SW 1271 (cell line): ENCODE measurements at regions not wholly inside any gene's neighbourhood (a gene's known extent, or its start where the extent isn't known, plus 50 kb on each side); places are given as distances from the start of the nearest gene placed in this dataset.

Experiments
- DNase-seq, 2 experiments: peaks; one replicate each; lab custom pipeline; 2025; lab: John Stamatoyannopoulos, UW

DNA sequence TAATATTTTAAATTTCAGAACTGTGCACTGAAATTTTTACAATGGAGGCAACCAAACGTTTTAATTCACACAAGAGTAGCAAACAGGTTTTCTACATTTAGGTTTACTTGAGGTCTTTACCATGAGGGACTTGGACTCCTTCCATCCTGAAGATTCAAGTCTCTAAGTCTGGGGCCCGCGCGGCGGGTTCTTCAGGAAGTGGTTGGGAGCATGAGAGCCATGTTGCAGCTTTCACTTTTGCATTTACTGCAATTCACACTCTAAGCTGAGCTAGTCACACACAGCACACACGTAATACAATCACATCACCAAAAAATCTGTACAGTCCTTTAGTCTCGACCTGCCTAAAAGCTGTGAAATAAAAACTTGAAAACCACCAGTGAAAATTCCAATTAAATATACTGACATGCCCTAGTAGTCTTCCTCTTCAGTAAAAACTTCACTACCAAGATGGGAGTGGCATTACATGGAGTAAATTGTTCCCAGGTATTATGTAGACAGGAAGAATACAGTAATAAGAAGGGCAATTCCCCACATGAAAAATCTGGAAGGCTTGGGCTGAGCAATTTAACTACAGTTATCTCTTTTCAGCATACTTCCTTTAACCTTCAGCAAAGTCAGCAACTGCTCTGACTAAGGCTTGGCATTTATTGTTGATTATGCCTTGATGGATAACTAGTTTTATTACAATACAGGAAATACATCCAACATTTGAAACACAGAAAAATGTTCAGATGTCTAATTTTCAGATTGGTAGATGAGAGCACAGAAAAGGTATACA lies 571.1 kb upstream of the DIPK2B start:
- no peak for DNase-seq

DNA sequence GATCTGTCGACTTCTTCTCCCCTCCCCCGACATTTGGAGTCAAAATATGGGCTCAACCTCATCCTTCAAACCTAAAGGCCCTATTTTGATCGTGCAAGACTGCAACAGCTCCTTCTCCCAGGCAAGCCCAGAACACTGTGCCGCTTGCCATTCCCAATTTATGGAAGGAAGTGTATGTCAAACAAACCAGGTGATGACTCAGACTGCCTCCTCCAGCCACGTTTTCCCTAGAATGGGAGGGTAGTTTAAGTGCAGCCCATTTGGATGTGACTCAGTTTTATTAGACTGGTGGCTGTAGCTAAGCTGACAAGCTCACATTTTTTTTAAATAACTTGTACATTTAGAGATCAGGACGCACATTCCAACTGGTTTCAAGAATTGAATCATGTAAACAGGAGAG lies 570.4 kb upstream of the DIPK2B start:
- DNase-seq = peak; percentile 72 to 79

DNA sequence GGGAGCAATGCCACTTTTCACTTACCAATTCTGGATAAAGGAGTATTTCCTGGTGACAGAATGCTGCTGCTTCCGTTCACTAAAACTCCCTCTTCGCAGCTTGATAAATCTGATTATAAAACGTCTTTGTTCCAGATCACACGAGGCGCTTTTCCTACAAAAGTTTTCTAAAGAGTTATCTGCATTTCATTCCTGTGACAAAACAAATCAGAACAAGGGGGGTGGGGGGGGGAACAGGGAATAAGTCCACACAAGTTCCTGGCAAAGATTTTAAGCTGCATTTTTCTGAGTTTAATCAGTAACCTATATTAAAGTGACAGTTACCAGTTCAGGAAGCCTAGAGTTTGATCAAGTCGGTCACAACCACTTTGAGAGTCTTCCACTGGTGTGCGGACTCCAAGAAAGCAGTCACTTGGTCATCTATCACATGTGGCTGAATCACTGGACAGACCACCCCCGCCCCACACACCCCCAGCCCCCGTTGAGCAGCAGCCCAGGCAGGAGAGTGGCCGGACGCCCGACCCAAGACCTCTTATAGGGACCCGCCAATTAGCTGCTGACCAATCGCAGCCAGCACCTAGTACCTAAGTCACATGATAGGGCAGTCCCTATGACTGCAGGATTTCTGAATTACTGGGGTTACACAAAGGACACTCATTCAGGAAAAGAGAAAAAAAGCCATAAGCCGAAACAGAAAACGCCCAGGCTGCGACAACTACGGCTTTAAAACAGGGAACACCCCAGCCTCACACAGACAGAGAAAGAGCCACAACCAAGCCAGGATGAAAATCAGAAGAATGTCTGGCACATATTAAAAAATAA lies 569.3 kb upstream of the DIPK2B start:
- peak; percentile 42 to 79 for DNase-seq

DNA sequence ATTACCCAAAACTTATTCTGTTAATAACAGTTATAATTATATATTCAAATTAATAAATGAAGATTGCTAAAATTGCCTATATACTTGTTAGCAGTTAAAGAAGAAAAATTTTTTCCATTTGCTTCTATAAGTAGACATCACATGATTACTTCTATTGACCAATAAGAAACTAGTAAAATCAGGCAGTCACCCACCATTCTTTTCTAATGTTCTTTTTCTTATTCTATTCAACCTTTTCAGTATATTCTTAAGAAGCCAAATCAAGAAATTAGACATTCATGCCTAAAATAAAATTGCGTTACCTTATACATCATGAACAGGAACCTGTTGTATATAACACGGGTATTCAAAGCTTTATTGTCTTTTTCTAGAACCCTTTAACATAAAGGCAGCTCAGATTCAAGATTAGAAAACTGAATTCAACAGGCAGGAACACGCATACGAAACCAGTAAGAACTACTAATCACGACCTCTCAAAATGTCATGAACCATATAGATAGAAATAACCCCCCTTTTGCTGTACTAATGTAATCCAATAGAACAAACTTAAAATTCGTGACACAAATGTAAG lies 568.1 kb upstream of the DIPK2B start:
- DNase-seq = no peak

DNA sequence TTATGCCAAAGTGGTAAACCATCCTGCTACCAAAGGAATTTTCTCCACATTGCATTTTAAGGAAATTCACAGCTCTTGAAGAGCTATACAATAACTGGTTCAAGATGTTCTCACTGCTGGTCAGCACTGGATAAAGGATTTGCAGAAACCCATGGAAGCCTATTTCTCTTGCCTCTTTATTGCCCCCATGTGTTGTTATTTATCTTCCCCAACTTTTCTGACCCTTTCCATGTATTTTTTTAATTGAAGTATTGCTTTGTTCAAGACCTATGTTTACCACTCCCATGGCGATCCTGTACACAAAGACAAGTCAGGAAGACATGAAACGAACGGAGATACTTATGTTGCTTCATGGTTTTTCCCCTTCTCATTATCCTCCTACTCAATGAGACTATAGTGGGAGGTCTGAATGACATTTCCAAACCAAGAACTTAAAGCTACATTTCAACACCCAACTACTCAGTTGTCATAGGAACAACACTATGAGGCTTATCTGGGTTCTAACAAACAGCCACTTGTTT lies 566.4 kb upstream of the DIPK2B start:
- DNase-seq = no peak

DNA sequence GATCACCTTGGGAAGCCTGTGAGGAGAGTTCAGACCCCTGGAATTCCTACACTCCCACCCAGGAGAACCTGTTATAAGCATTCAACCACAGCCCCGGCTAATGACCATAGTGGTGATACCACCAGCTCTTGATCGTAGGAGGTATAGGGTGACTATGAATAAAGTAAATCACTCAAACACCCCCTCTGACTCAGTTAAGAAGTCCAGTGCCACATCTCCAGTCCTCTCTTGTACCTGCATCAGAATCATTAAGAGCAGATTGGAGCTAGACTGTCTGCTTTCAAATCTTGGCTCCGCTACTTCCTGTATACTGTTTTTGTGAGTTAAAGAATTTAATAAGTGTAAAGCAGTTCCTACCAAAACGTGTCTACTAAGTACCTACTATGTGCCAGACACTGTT lies 565.1 kb upstream of the DIPK2B start:
- DNase-seq = no peak

DNA sequence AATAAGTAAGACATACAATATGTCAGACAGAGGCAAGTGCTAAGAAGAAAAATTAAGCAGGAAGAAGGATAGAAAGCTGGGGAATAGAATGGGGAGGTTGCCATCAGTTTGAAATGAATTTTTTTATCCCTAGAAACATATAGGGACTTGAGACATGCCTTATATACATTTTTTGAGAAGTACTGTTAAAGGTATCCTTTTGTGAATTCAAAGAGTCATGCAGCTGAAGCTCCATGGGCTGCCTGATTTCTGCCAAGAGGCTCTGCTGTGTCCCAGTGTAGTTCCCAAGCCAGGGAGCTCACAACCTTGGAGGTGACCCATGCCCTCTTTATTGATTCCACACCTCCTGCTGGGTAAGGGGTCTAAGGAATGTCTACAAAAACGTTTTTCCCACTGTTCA lies 564.6 kb upstream of the DIPK2B start:
- no peak for DNase-seq

DNA sequence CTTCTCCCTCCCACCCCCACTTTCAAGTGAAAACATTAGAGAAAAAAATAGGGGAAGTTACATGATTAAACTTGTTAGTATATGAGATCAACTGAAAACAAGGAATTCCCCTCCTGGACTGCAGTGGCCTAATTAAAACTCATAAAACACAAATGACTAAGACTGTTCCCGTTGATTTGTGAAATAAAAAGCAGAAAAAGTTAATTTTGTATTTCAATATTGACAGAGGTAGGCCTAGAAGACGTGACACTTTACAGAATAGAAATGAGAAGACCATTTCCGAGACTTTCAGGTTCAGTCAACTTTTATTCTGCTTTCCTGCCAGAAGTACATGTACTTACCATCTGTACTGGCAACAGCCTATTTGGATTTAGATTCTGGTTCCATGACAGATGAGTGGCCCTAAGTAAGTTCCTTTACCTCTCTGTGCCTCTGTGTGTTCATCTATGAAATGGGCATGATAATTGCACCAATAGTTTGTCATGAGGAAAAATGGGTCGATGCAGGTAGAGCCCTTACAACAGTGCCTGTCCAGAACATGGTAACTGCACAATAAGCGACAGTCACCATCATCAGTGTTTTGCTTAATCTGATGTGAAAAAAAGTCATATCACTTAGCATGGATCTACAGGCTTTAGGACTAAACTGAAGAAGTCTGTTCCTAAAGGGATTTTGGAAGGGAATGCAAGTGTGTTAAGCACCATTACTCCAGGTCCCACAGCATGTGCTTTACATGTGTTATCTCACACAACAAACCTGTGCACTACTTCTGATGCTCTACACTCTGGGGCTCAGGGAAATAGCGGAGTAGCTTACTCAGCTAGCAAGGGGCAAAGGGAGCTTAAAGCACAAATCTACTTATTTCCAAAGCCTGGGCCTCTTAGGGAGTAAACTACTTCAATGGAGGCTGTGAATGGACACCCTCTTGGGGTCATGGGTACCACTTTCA lies 562.3 kb upstream of the DIPK2B start:
- DNase-seq = no peak

DNA sequence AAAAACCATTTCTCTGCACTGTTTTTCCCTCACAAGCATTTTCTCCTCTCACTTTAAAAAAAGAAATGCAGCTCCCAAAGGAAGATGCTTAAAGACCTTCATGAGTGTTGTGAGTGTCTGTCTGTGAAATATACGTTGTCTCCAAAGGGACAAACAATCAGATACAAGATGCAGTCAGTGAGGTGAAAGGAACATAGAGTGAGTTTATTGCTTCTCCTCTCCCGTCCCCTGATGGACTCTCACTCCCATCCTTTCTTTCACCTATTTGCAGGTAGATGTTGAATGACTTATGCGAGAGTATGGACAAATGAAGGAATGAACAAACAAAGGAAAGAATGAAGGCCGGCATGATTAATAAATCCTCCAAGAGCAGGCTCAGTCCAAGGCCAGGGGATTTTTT lies 561.2 kb upstream of the DIPK2B start:
- no peak for DNase-seq

DNA sequence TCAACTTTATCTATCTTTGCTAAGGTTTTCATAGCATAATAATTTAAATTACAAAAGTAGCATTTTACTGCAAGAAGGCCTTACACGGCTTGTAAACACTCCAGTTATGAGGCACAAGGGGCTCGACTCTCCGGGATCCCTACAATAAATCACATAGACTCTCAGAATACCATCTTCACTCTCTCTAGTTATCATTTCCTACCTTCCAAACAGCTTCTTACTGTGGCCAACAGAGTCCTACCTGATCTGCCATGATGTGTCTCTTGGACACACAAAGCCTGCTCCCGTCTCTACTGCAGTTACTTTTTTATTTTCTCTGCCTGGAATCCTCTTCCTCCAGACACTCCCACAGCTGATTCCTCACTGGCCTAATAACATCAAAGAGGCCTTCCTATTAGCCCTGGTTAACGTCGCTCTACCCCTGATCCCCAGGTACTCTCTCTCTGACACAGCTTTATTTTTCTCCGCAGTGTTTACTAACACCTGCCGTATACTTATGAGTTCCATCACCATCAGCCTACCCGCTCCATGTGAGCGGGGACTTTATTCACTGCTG lies 559.6 kb upstream of the DIPK2B start:
- no peak for DNase-seq

DNA sequence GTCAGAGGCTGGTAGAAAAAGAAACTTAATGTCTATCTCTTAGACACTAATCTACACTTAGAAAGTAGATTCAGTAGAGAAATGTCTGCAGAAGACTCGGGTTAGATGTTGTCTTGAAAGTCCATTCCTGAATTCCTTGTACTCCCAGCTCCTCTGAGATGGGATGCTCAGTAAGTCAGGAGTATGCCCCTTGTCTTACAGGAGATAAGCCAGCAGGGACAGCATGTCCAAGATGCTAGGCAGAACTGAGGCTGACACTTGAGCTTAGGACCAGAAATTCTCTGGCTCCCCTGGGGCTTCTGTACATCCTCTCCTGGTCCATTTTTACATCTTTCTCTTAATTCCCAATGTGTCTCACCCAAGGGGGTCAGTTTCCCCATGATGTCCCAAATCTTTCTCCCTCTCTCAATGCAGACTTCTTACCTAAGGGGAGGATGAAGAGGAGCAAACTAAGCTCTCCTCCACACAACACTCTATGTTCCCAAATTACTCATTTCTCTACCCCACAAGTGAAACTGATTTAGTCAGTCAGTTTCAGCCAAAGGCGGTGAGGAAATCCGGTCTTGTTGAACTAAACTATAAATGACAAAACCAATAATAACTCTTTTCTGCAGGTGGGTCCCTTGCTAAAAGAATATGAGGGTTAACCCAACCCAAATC lies 558.2 kb upstream of the DIPK2B start:
- DNase-seq = no peak

DNA sequence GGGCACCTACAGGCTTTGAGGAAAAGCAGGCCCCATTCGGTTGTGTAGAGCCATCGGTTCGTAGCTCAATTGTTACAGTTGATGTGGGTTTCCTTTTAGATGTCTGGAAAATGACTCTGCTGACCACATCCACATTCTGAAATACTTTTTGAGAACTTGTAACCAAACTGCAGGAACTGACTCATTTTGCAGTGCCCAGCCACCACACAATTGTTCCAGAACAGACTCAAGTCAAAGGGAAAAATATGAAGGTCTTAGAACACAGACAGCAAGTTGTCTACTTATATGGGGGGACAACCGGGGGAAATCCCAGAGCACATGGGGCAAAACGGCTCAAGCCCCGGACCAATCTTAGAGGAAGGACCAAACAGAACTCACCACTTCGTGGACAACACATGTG lies 557.6 kb upstream of the DIPK2B start:
- DNase-seq = peak in 1 of 2 experiments; percentile 63

DNA sequence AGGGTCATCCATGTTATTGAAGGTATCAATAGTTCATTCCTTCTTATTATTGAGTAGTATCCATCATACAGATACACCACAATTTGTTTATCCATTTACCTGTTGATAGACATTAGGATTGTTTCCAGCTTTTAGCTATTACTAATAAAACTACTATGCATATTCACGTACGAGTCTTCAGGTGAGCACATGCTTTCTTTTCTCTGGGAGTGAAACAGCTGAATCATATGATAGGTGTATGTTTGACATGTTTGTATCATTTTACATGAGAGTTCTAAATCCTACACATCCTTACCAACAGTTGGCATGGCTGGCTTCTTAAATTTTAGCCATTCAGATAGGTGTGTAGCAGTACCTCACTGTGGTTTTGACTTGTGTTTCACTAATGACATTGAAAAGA lies 556.6 kb upstream of the DIPK2B start:
- DNase-seq = no peak

DNA sequence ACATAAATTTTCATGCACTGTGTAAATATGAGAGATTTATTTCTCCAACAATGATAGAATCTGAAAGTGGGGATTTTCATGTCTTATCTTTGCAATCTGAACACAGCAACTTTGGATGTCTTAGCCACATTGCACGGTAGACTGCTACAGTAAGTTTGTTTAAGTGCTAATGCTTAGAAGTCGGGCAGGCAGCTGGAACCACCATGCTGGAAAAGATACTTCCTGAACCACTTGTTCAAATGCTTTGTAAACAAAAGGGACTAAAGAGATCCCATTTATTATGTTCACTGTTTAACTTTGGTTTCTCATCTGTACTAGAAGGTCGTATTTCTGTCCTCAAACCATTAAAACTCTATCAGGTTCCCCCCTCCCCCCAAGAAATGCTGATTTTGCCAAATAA lies 555.9 kb upstream of the DIPK2B start:
- no peak for DNase-seq

DNA sequence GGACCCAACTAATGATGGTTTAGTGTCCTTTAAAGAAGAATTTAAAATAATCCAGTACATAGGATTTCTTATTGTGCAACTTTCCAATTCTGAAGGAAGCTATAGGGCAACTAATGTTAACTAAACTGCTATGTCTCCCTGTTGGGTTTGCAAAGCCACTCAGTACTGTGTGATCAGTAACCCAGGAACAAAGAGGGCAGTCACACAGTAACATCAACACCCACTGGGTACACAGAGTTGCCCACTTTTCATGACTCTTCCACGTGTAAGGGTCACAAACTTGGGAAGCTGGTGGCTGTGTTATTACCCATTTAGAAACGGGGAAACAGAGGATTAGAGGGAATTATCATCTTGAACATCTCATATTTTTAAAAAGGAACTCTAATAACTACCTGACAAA lies 555.0 kb upstream of the DIPK2B start:
- no peak for DNase-seq

DNA sequence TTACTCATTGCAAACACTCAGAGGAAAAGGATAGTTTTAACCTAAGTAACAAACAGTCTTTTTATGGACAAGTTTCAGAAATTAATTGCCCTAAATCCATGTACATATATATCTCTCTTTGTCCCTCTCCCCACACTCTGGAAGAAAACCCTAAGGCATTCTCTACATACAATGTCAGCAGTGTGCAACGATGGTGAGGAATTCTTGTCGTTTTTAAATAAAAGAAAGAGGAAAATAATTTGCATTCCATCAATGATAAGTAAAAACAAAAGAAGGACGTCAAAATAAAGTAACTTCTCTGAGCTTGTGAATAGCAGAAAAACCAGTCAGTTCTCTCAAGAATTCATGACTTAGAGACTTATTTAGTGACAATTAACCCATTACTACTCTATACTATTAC lies 550.5 kb upstream of the DIPK2B start:
- no peak for DNase-seq

DNA sequence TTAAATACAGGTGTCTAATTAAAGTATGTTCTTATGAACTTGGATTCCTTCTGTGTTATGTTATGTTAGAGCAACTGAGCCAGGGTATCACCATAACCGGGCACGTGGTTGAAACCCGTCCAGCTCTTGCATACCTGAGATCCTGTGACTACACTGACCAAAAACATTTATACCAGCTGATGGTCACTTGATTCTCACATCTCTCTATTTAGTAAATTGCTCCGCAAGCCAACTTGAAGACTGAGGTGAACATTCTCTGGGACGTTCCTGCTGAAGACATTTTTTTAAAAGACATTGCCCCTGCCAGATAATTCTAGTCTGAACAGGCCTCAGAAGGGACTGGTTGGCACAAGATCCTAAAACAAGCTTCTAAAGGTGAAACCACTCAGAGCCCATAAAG lies 550.0 kb upstream of the DIPK2B start:
- DNase-seq = no peak

DNA sequence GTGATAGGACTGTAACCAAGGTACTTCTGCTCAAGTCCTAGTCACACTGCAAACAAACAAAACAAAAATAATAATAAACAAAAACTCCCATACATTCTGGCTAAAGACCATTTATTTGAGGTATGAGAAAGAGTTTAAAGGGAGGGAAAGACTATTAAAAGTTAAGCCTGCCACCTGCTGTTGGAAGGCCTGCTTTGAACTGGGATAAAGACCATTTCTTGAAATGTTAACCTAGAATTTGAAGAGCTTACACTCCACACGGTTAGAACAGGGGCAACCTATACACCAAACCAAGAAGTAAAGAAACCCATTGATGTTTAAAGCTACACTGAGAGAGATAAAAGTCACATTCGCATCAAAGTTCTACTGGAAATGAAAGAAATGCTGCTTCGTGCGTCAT lies 548.7 kb upstream of the DIPK2B start:
- no peak for DNase-seq

DNA sequence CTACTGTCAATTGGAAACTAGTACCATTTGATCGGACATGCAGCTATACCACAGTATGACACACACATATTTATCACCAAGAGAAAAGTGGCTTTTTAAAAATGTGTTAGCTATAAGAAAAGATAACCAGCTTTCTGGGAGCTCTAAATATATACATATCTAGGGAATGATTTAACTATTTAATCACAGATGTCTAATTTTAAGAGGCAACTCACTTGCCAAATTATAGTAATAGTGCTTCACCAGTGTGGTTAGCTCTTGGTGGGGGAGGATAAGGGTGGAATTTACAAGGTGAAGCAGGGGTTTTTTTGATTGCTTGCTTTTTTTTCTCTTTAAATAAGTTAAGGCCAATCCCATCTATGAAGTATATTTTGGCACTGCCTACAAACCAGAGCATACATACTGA lies 547.7 kb upstream of the DIPK2B start:
- DNase-seq = no peak

DNA sequence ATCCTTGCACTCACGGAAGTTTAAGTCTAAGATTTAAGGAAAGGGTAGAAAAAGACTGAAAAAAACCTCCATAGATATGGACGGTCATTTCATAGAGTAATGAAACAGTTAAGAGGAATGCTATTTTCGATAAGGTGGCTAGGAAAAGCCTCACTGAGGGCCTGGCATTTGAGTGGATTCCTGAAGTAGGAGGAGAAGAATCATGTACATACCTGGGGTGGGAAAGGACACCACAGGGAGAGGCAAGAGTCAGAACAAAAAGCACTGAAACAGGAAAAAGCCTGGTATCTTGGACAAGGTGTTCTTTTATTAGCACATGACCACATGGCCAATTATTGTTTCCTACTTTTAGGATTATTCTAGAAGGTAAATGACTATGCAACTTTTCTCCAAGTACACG lies 547.2 kb upstream of the DIPK2B start:
- no peak for DNase-seq

DNA sequence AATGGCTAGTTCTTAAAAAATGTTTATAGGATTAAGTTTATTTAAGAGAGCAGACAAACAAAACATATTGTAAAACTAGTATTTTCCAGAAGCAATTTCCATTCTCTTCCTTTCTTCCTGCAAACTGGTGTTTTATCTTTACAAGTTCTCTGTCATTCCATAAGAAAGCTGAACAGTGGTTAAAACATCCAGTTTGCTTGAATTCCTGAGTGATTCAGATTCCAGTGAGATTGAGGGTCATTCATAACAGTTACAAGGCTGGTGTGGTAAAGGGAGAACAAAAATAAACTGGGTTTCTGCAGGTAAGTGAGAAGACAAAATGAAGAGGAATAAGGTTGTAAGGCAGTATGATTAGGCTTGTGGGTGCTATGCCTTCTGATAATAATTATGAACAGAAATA lies 544.8 kb upstream of the DIPK2B start:
- no peak for DNase-seq
